H9 (cell line): ENCODE measurements at regions not wholly inside any gene's neighbourhood (a gene's known extent, or its start where the extent isn't known, plus 50 kb on each side); places are given as distances from the start of the nearest gene placed in this dataset.

Experiments
- DNase-seq: peaks from one replicate; pipeline ENCODE4 v3.0.0-alpha.2; 2017
- H2AFZ ChIP-seq: one replicate; pipeline ENCODE4 v1.6.1; 2013; ENCODE audit warnings: mild to moderate bottlenecking, low read length, control low read depth, moderate library complexity
- H2AK5ac ChIP-seq: 2 replicates; pipeline ENCODE4 v1.6.1; 2013; ENCODE audit warnings: low read length, control low read depth, mixed read lengths; ENCODE audit not compliant: insufficient read length
- H2BK120ac ChIP-seq: one replicate; pipeline ENCODE4 v1.6.1; 2013; ENCODE audit warnings: low read depth, mild to moderate bottlenecking, low read length, control low read depth, inconsistent platforms; ENCODE audit not compliant: poor library complexity, severe bottlenecking
- H2BK12ac ChIP-seq: 2 replicates; pipeline ENCODE4 v1.6.1; 2013; ENCODE audit warnings: low read length, control low read depth, mixed read lengths, low read depth; ENCODE audit not compliant: insufficient read length
- H2BK15ac ChIP-seq: 2 replicates; pipeline ENCODE4 v1.6.1; 2013; ENCODE audit warnings: low read depth, low read length, control low read depth
- H2BK20ac ChIP-seq: one replicate; pipeline ENCODE4 v1.6.1; 2013; ENCODE audit warnings: low read depth, mild to moderate bottlenecking, low read length, control low read depth, inconsistent platforms; ENCODE audit not compliant: poor library complexity, severe bottlenecking
- H2BK5ac ChIP-seq: 2 replicates; pipeline ENCODE4 v1.6.1; 2013; ENCODE audit warnings: low read length, control low read depth, mixed read lengths; ENCODE audit not compliant: insufficient read length
- H3K14ac ChIP-seq: 2 replicates; pipeline ENCODE4 v1.6.1; 2013; ENCODE audit warnings: low read length, control low read depth; ENCODE audit not compliant: insufficient read depth
- H3K18ac ChIP-seq: 2 replicates; pipeline ENCODE4 v1.6.1; 2013; ENCODE audit warnings: low read depth, mild to moderate bottlenecking, mixed read lengths, low read length, control low read depth; ENCODE audit not compliant: insufficient read length
- H3K23ac ChIP-seq: 2 replicates; pipeline ENCODE4 v1.6.1; 2013; ENCODE audit warnings: low read length, control low read depth, mixed read lengths, low read depth; ENCODE audit not compliant: insufficient read length
- H3K23me2 ChIP-seq: 2 replicates; pipeline ENCODE4 v1.6.1; 2013; ENCODE audit warnings: low read depth, mild to moderate bottlenecking, mixed read lengths, low read length, control low read depth; ENCODE audit not compliant: insufficient read length, poor library complexity, severe bottlenecking
- H3K27ac ChIP-seq: 2 replicates; pipeline ENCODE4 v1.5.1; 2013; ENCODE audit warnings: low read length, control low read depth, mixed read lengths, low read depth; ENCODE audit not compliant: insufficient read length
- H3K27me3 ChIP-seq: 2 replicates; pipeline ENCODE4 v1.6.1; 2013; ENCODE audit warnings: low read length, control low read depth, inconsistent platforms; ENCODE audit not compliant: insufficient read depth
- H3K4ac ChIP-seq: 2 replicates; pipeline ENCODE4 v1.6.1; 2013; ENCODE audit warnings: low read depth, mild to moderate bottlenecking, control low read depth, inconsistent platforms, low read length, moderate library complexity
- H3K4me1 ChIP-seq: 2 replicates; pipeline ENCODE4 v1.6.1; 2013; ENCODE audit warnings: low read length, control low read depth, inconsistent platforms; ENCODE audit not compliant: insufficient read depth
- H3K4me2 ChIP-seq: 2 replicates; pipeline ENCODE4 v1.6.1; 2013; ENCODE audit warnings: low read length, control low read depth, mixed read lengths; ENCODE audit not compliant: insufficient read length, insufficient read depth
- H3K56ac ChIP-seq: 2 replicates; pipeline ENCODE4 v1.6.1; 2013; ENCODE audit warnings: low read depth, mild to moderate bottlenecking, mixed read lengths, low read length, control low read depth; ENCODE audit not compliant: insufficient read length
- H3K79me1 ChIP-seq: 2 replicates; pipeline ENCODE4 v1.6.1; 2013; ENCODE audit warnings: low read depth, mild to moderate bottlenecking, moderate library complexity, low read length, control low read depth, inconsistent platforms; ENCODE audit not compliant: insufficient read depth, poor library complexity, severe bottlenecking
- H3K79me2 ChIP-seq: 2 replicates; pipeline ENCODE4 v1.6.1; 2013; ENCODE audit warnings: low read length, control low read depth, inconsistent platforms; ENCODE audit not compliant: insufficient read depth
- H3K9ac ChIP-seq: 2 replicates; pipeline ENCODE4 v1.6.1; 2013; ENCODE audit warnings: low read length, control low read depth, mixed read lengths; ENCODE audit not compliant: insufficient read length; ENCODE audit errors: extremely low read depth
- H3K9me3 ChIP-seq: one replicate; pipeline ENCODE4 v1.6.1; 2013; ENCODE audit warnings: low read depth, low read length, inconsistent platforms; ENCODE audit not compliant: control insufficient read depth
- H3T11ph ChIP-seq: one replicate; pipeline ENCODE4 v1.6.1; 2013; ENCODE audit warnings: mild to moderate bottlenecking, low read length, control low read depth, inconsistent platforms
- H4K20me1 ChIP-seq: one replicate; pipeline ENCODE4 v1.6.1; 2013; ENCODE audit not compliant: control insufficient read depth, insufficient read length, insufficient read depth
- H4K5ac ChIP-seq: 2 replicates; pipeline ENCODE4 v1.6.1; 2013; ENCODE audit warnings: low read depth, mild to moderate bottlenecking, mixed read lengths, low read length, control low read depth; ENCODE audit not compliant: insufficient read length
- H4K8ac ChIP-seq: replicated peaks from 2 replicates; pipeline ENCODE4 v1.6.1; 2013; ENCODE audit warnings: low read length, control low read depth, mixed read lengths, low read depth; ENCODE audit not compliant: insufficient read length
- H4K91ac ChIP-seq: 2 replicates; pipeline ENCODE4 v1.6.1; 2013; ENCODE audit warnings: low read depth, mild to moderate bottlenecking, moderate library complexity, mixed read lengths, low read length, control low read depth; ENCODE audit not compliant: insufficient read length
- H3K27ac Mint-ChIP-seq, 3 experiments: 2 replicates in 2 of 3; 3 replicates in 1 of 3; pipeline ENCODE4 v1.8.0; 2020 to 2021; ENCODE audit warnings: mixed read lengths in 3 of 3, mild to moderate bottlenecking in 1 of 3, moderate library complexity in 1 of 3
- H3K27me3 Mint-ChIP-seq: 2 replicates; pipeline ENCODE4 v1.8.0; 2021; ENCODE audit warnings: low read depth, mild to moderate bottlenecking, moderate library complexity, mixed read lengths
- H3K36me3 Mint-ChIP-seq, 3 experiments: 2 replicates in 2 of 3; 3 replicates in 1 of 3; pipeline ENCODE4 v1.8.0; 2020 to 2021; ENCODE audit warnings: low read depth in 3 of 3, mixed read lengths in 3 of 3; ENCODE audit not compliant: insufficient read depth in 1 of 3
- H3K4me1 Mint-ChIP-seq, 2 experiments: 2 replicates each; pipeline ENCODE4 v1.8.0; 2020; ENCODE audit warnings: mixed read lengths in 2 of 2
- H3K4me3 Mint-ChIP-seq, 2 experiments: 2 replicates in 1 of 2; 3 replicates in 1 of 2; pipeline ENCODE4 v1.8.0; 2020 to 2021; ENCODE audit warnings: mild to moderate bottlenecking in 2 of 2, mixed read lengths in 2 of 2, moderate library complexity in 1 of 2
- H3K9me3 Mint-ChIP-seq, 2 experiments: 2 replicates in 1 of 2; 3 replicates in 1 of 2; pipeline ENCODE4 v1.8.0; 2020; ENCODE audit warnings: mild to moderate bottlenecking in 2 of 2, mixed read lengths in 2 of 2, moderate library complexity in 1 of 2
- CTCF ChIP-seq: fragments of 200-600 bp; sonication (generic); conservative IDR thresholded peaks from 3 replicates; pipeline ENCODE4 v1.8.0; 2021; ENCODE audit warnings: antibody characterized with exemption, mild to moderate bottlenecking
- WGBS: extraction: QIAGEN DNeasy Blood & Tissue Kit; methylation state at CpG from one replicate; pipeline ENCODE4 v1.1.7; 2013; ENCODE audit warnings: missing lambda C conversion rate, low lambda C conversion rate, mixed read lengths; ENCODE audit not compliant: insufficient read length; ENCODE audit errors: extremely low coverage; 5-methylcytosine and 5-hydroxymethylcytosine counted together

GRCh38 chr6:154898821-154899220, 96.3 kb upstream of the TIAM2 start:
- Histone ChIP-seq H3K79me2 (no peaks in the 10 kb centered on the region), H4K8ac (no peak overlapping the region), H3K4me2 (no peak overlapping the region), H3K56ac (no peak overlapping the region), H2BK20ac (no peak overlapping the region), H3K27me3 (no peaks in the 10 kb centered on the region), H2AK5ac (no peak overlapping the region), H2BK15ac (no peak overlapping the region), H4K5ac (no peak overlapping the region), H2BK12ac (no peak overlapping the region), H3K4me1 (no peaks in the 10 kb centered on the region), H2BK5ac (no peak overlapping the region), H2BK120ac (no peak overlapping the region), H3K23ac (no peak overlapping the region), H4K91ac (no peak overlapping the region), H2AFZ (no peak overlapping the region), H3T11ph (no peak overlapping the region), H3K14ac (no peak overlapping the region), H3K9ac (no peak overlapping the region), H3K27ac (no peak overlapping the region), H3K9me3 (no peaks in the 10 kb centered on the region), H3K23me2 (no peaks in the 10 kb centered on the region), H3K79me1 (no peaks in the 10 kb centered on the region), H3K4ac (no peak overlapping the region), H3K18ac (no peak overlapping the region), H4K20me1 (no peaks in the 10 kb centered on the region)
- Mint-ChIP-seq H3K4me1 (peaks cover 0 to 2% of the 10 kb centered on the region in 2 experiments; a peak in 3 of 4 replicates), H3K4me3 (no peak overlapping the region), H3K27ac (no peak overlapping the region), H3K9me3 (no peaks in the 10 kb centered on the region), H3K36me3 (no peaks in the 10 kb centered on the region), H3K27me3 (no peaks in the 10 kb centered on the region)
- DNase-seq = no peak
- TF ChIP-seq CTCF = no peak
- no CpG with 5 or more reads among the region's 4 CpGs for WGBS
